Mesenchymal stem cell (in vitro differentiated cells and primary cell): ENCODE measurements at regions not wholly inside any gene's neighbourhood (a gene's known extent, or its start where the extent isn't known, plus 50 kb on each side); places are given as distances from the start of the nearest gene placed in this dataset.
A peak's percentile ranks its signal among the peaks of the same experiment; 100 is the strongest.

Experiments used
- DNase-seq: peaks from one replicate; pipeline ENCODE4 v3.0.0-alpha.2; 2013
- H2AFZ ChIP-seq: one replicate; pipeline ENCODE4 v1.6.1; 2013; ENCODE audit warnings: low read depth, mild to moderate bottlenecking, control low read depth, inconsistent platforms, low read length, moderate library complexity
- H2AK5ac ChIP-seq: 2 replicates; pipeline ENCODE4 v1.6.1; 2013; ENCODE audit warnings: low read length, moderate library complexity, mild to moderate bottlenecking, inconsistent platforms; ENCODE audit not compliant: severe bottlenecking
- H2BK120ac ChIP-seq: one replicate; pipeline ENCODE4 v1.6.1; 2013; ENCODE audit warnings: low read depth, mild to moderate bottlenecking, inconsistent platforms, low read length, moderate library complexity
- H2BK12ac ChIP-seq, 2 experiments: one replicate each; pipeline ENCODE4 v1.6.1; 2013; ENCODE audit warnings: inconsistent platforms in 2 of 2, low read length in 2 of 2, mild to moderate bottlenecking in 2 of 2, moderate library complexity in 2 of 2, control low read depth in 1 of 2
- H2BK15ac ChIP-seq: one replicate; pipeline ENCODE4 v1.6.1; 2013; ENCODE audit warnings: mild to moderate bottlenecking, low read depth, inconsistent platforms; ENCODE audit not compliant: poor library complexity, severe bottlenecking
- H2BK5ac ChIP-seq: 2 replicates; pipeline ENCODE4 v1.6.1; 2013; ENCODE audit warnings: low read depth, mild to moderate bottlenecking, low read length, control low read depth, inconsistent platforms; ENCODE audit not compliant: poor library complexity, severe bottlenecking
- H3K14ac ChIP-seq, 2 experiments: one replicate each; pipeline ENCODE4 v1.6.1; 2013; ENCODE audit warnings: inconsistent platforms in 2 of 2, low read length in 2 of 2, control low read depth in 1 of 2, mild to moderate bottlenecking in 1 of 2, moderate library complexity in 1 of 2
- H3K18ac ChIP-seq, 2 experiments: one replicate each; pipeline ENCODE4 v1.6.1; 2013; ENCODE audit warnings: inconsistent platforms in 2 of 2, low read length in 2 of 2, control low read depth in 1 of 2, low read depth in 1 of 2, mild to moderate bottlenecking in 1 of 2
- H3K23ac ChIP-seq, 2 experiments: one replicate each; pipeline ENCODE4 v1.6.1; 2013; ENCODE audit warnings: inconsistent platforms in 2 of 2, low read length in 2 of 2, mild to moderate bottlenecking in 2 of 2, moderate library complexity in 2 of 2, control low read depth in 1 of 2
- H3K27ac ChIP-seq: 2 replicates; pipeline ENCODE4 v1.5.1; 2013; ENCODE audit warnings: mild to moderate bottlenecking, moderate library complexity, low read length, control low read depth, inconsistent platforms; ENCODE audit not compliant: poor library complexity, severe bottlenecking
- H3K27me3 ChIP-seq, 2 experiments: 2 replicates each; pipeline versions ENCODE4 v1.6.1 to v1.7.0; 2013; ENCODE audit warnings: low read length in 2 of 2, mild to moderate bottlenecking in 2 of 2, moderate library complexity in 2 of 2, control low read depth in 1 of 2, inconsistent platforms in 1 of 2; ENCODE audit not compliant: control insufficient read depth in 1 of 2, insufficient read depth in 1 of 2
- H3K36me3 ChIP-seq, 2 experiments: 2 replicates each; pipeline versions ENCODE4 v1.6.1 to v1.7.0; 2013; ENCODE audit warnings: low read length in 2 of 2, control low read depth in 1 of 2, inconsistent platforms in 1 of 2, low read depth in 1 of 2, mild to moderate bottlenecking in 1 of 2; ENCODE audit not compliant: insufficient read depth in 2 of 2, control insufficient read depth in 1 of 2
- H3K4ac ChIP-seq, 2 experiments: one replicate each; pipeline ENCODE4 v1.6.1; 2013; ENCODE audit warnings: inconsistent platforms in 2 of 2, low read length in 2 of 2, mild to moderate bottlenecking in 2 of 2, moderate library complexity in 2 of 2, control low read depth in 1 of 2, low read depth in 1 of 2
- H3K4me1 ChIP-seq: 2 replicates; pipeline ENCODE4 v1.6.1; 2013; ENCODE audit warnings: low read depth, low read length, control low read depth; ENCODE audit not compliant: control insufficient read depth, insufficient read depth
- H3K4me2 ChIP-seq: 2 replicates; pipeline ENCODE4 v1.6.1; 2013; ENCODE audit warnings: low read length, mild to moderate bottlenecking, inconsistent platforms; ENCODE audit not compliant: poor library complexity, severe bottlenecking
- H3K4me3 ChIP-seq, 2 experiments: 2 replicates each; pipeline versions ENCODE4 v1.5.1 to v1.7.0; 2013; ENCODE audit warnings: low read length in 2 of 2, mild to moderate bottlenecking in 2 of 2, control low read depth in 1 of 2, low read depth in 1 of 2; ENCODE audit not compliant: insufficient read depth in 1 of 2
- H3K79me1 ChIP-seq: replicated peaks from 2 replicates; pipeline ENCODE4 v1.6.1; 2013; ENCODE audit warnings: mild to moderate bottlenecking, control low read depth, low read length, inconsistent platforms; ENCODE audit not compliant: poor library complexity, severe bottlenecking
- H3K9ac ChIP-seq: 2 replicates; pipeline ENCODE4 v1.7.0; 2013; ENCODE audit warnings: mild to moderate bottlenecking, low read length, moderate library complexity
- H3K9me3 ChIP-seq: 2 replicates; pipeline ENCODE4 v1.7.0; 2013; ENCODE audit warnings: mild to moderate bottlenecking, low read length; ENCODE audit not compliant: control insufficient read depth
- H4K8ac ChIP-seq: one replicate; pipeline ENCODE4 v1.6.1; 2013; ENCODE audit warnings: inconsistent platforms, mild to moderate bottlenecking, low read length, moderate library complexity
- H4K91ac ChIP-seq: one replicate; pipeline ENCODE4 v1.6.1; 2013; ENCODE audit warnings: mild to moderate bottlenecking, low read length, inconsistent platforms
- WGBS: methylation state at CpG from one replicate; pipeline ENCODE4 v1.1.7; 2013; ENCODE audit warnings: mixed read lengths; 5-methylcytosine and 5-hydroxymethylcytosine counted together

DNA sequence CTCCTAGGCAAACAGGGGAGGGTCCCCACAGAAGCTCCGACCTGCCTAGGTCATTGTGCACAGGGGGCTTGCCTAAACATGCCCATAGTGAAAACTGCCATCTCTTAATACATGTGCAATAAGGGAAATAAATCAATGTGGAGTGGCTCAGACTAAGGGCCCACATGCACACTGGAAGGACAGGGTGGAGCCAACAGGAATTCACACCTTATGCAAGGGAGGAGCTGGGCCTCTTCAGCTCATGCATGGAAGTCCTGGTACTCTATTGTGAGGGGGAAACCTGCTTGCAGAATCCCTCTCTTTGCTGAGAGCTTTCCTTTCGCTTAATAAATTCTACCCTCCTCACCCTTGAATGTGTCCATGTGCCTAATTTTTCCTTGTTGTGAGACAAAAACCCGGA, 815.8 kb downstream of the EFNA5 start:
- H4K91ac ChIP-seq = no peak overlapping the region
- H3K27me3 ChIP-seq = no peaks in the 10 kb centered on the region
- no peak overlapping the region for H2BK5ac ChIP-seq
- H3K36me3 ChIP-seq = no peaks in the 10 kb centered on the region
- H2AK5ac ChIP-seq = no peak overlapping the region
- no peak overlapping the region for H3K27ac ChIP-seq
- H3K4me2 ChIP-seq = no peak overlapping the region
- no peaks in the 10 kb centered on the region for H3K79me1 ChIP-seq
- H3K9me3 ChIP-seq = no peaks in the 10 kb centered on the region
- no peak overlapping the region for H2AFZ ChIP-seq
- no peak overlapping the region for H2BK120ac ChIP-seq
- H3K9ac ChIP-seq = no peak overlapping the region
- no peak overlapping the region for H4K8ac ChIP-seq
- no peak overlapping the region for H3K23ac ChIP-seq
- no peak overlapping the region for H3K18ac ChIP-seq
- no peak for DNase-seq
- no peaks in the 10 kb centered on the region for H3K4me1 ChIP-seq
- WGBS = 96% methylated on average over 2 of the region's 3 CpGs
- H3K4me3 ChIP-seq = no peak overlapping the region
- no peak overlapping the region for H2BK12ac ChIP-seq
- H3K14ac ChIP-seq = no peak overlapping the region
- H2BK15ac ChIP-seq = no peak overlapping the region
- no peak overlapping the region for H3K4ac ChIP-seq

DNA sequence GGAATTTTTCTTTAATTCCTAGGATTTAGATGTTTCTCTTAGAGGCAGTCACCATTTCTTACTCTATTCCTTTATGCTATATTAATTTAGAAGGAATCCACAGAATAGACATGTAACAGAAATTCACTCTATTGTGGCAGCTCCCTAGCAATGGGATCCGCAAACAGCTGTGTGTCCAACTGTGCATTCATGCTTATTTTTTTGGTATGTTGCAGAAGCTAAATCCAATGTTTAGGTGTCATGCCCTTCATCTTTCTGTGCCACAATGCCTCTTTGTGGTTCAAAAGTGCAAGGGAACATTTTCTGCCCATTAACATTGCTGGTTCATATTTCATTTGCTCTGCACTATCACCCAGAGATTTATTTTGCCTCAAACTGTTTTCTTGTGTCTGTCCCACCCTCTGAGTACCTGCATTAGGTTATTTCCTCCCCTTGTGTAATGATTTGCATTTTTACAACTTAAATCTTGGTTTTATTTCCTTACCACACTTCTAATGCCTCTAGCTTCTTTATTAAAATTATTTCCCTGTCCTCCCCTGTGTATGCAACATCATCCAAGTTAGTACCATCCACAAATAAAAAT, 816.5 kb downstream of the EFNA5 start:
- no peak overlapping the region for H3K4ac ChIP-seq
- no peak overlapping the region for H3K23ac ChIP-seq
- no peak overlapping the region for H4K8ac ChIP-seq
- H3K4me3 ChIP-seq = no peak overlapping the region
- no peak overlapping the region for H2BK15ac ChIP-seq
- no peaks in the 10 kb centered on the region for H3K9me3 ChIP-seq
- H3K27me3 ChIP-seq = no peaks in the 10 kb centered on the region
- H2BK120ac ChIP-seq = no peak overlapping the region
- H3K36me3 ChIP-seq = no peaks in the 10 kb centered on the region
- H2AFZ ChIP-seq = no peak overlapping the region
- H3K18ac ChIP-seq = no peak overlapping the region
- no peaks in the 10 kb centered on the region for H3K4me1 ChIP-seq
- 100% methylated on average over 1 of the region's 1 CpG for WGBS
- H3K4me2 ChIP-seq = no peak overlapping the region
- no peak overlapping the region for H3K27ac ChIP-seq
- no peaks in the 10 kb centered on the region for H3K79me1 ChIP-seq
- H4K91ac ChIP-seq = no peak overlapping the region
- no peak for DNase-seq
- no peak overlapping the region for H3K14ac ChIP-seq
- no peak overlapping the region for H3K9ac ChIP-seq
- H2AK5ac ChIP-seq = no peak overlapping the region
- no peak overlapping the region for H2BK12ac ChIP-seq
- no peak overlapping the region for H2BK5ac ChIP-seq

DNA sequence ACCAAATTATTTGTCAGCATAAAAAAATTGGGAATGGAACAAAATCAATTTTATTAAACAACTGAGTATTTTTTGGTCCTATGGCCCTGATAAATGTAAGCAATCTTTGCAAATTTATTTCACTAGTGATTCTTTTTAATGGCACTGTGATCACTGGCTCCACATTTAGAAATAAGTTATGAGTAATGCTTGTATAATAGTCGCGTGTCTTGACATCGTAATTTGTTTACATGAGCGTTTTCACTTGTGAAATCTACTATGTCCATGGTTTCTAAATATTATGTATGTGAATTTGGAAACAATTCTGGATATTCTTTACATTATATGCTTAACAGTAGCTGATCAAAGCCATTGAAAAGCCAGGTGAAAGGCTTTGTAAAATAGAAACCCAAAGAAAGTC, 817.5 kb downstream of the EFNA5 start:
- no peak overlapping the region for H3K23ac ChIP-seq
- no peak overlapping the region for H2BK12ac ChIP-seq
- no peak overlapping the region for H3K18ac ChIP-seq
- H3K9ac ChIP-seq = no peak overlapping the region
- no peaks in the 10 kb centered on the region for H3K36me3 ChIP-seq
- no peaks in the 10 kb centered on the region for H3K9me3 ChIP-seq
- no peak overlapping the region for H3K4me3 ChIP-seq
- no peak overlapping the region for H4K91ac ChIP-seq
- 89% methylated on average over 3 of the region's 4 CpGs for WGBS
- no peak overlapping the region for H3K4ac ChIP-seq
- no peak overlapping the region for H2AK5ac ChIP-seq
- no peak overlapping the region for H2AFZ ChIP-seq
- H2BK120ac ChIP-seq = no peak overlapping the region
- no peak overlapping the region for H3K14ac ChIP-seq
- H2BK5ac ChIP-seq = no peak overlapping the region
- H4K8ac ChIP-seq = no peak overlapping the region
- H3K79me1 ChIP-seq = no peaks in the 10 kb centered on the region
- no peaks in the 10 kb centered on the region for H3K27me3 ChIP-seq
- H3K4me2 ChIP-seq = no peak overlapping the region
- no peaks in the 10 kb centered on the region for H3K4me1 ChIP-seq
- H3K27ac ChIP-seq = no peak overlapping the region
- DNase-seq = peak; percentile 17
- no peak overlapping the region for H2BK15ac ChIP-seq

DNA sequence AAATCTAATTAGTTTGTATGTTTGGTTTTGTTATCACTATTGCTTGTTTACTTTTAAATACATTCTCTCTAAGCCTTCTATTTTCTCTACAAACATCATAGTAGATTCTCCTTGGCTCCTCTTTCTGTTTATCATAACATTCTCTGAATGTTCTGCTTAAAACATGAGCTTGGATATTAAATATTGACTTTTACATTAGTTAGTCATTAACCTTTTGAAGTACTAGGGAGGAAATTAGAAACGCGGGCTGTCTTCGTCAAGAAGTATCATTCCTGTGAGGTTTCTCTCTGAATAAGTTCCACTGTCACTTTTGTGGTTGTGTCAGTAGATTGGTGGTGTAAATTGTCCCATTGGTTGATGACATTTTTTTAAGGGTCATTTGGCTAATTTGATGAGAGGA, 821.5 kb downstream of the EFNA5 start:
- H4K91ac ChIP-seq = no peak overlapping the region
- DNase-seq = no peak
- H3K36me3 ChIP-seq = no peaks in the 10 kb centered on the region
- no peak overlapping the region for H4K8ac ChIP-seq
- H2AK5ac ChIP-seq = no peak overlapping the region
- over 99% methylated on average over 3 of the region's 3 CpGs for WGBS
- H3K4me1 ChIP-seq = no peaks in the 10 kb centered on the region
- no peaks in the 10 kb centered on the region for H3K9me3 ChIP-seq
- H3K9ac ChIP-seq = no peak overlapping the region
- H3K4ac ChIP-seq = no peak overlapping the region
- no peak overlapping the region for H2BK12ac ChIP-seq
- no peaks in the 10 kb centered on the region for H3K79me1 ChIP-seq
- H3K23ac ChIP-seq = no peak overlapping the region
- no peak overlapping the region for H2BK120ac ChIP-seq
- H3K4me2 ChIP-seq = peak overlapping the region; percentile 11
- no peak overlapping the region for H3K14ac ChIP-seq
- no peak overlapping the region for H2BK5ac ChIP-seq
- H3K27ac ChIP-seq = no peak overlapping the region
- H3K27me3 ChIP-seq = no peaks in the 10 kb centered on the region
- no peak overlapping the region for H2AFZ ChIP-seq
- H2BK15ac ChIP-seq = no peak overlapping the region
- no peak overlapping the region for H3K18ac ChIP-seq
- H3K4me3 ChIP-seq = no peak overlapping the region
